DMS 273 (cell line): ENCODE measurements at regions not wholly inside any gene's neighbourhood (a gene's known extent, or its start where the extent isn't known, plus 50 kb on each side); places are given as distances from the start of the nearest gene placed in this dataset.

ENCODE experiments used
- DNase-seq: peaks from one replicate; lab custom pipeline; 2025; ENCODE audit not compliant: unreplicated experiment; lab: John Stamatoyannopoulos, UW

- no peak for DNase-seq
Measured at GRCh38 chr13:29908416-29909080, 58.1 kb upstream of the UBL3 start.

GRCh38 chr13:29907670-29908069 is 57.3 kb upstream of the UBL3 start:
- no peak for DNase-seq

DNA sequence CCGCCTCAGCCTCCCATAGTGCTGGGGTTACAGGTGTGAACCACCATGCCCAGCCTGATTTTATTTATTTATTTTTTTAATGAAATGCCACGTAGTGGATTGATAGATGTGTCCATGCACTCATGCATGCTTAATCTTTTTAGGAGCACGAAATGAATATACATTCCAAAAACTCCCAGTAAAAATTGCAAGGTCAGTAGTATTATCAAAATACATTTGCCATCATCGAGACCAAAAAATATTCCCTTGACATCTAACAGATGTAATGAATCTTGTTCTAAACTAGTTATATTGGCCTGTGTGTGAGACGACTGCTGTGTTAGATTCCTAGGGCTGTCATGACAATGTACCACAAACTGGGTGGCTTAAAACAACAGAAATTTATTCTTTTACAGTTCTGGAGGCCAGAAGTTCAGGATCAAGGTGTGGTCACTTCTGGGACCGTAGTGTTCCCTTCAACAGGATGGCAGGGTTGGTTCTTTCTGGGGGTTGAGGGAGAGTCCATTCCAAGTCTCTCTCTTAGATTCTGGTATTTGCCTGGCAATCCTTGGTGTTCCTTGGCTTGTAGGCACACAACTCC is 56.1 kb upstream of the UBL3 start:
- DNase-seq: no peak

GRCh38 chr13:29905845-29906244 is 55.4 kb upstream of the UBL3 start:
- DNase-seq: no peak

- no peak for DNase-seq
Measured at GRCh38 chr13:29903996-29904395, 53.6 kb upstream of the UBL3 start.

DNA sequence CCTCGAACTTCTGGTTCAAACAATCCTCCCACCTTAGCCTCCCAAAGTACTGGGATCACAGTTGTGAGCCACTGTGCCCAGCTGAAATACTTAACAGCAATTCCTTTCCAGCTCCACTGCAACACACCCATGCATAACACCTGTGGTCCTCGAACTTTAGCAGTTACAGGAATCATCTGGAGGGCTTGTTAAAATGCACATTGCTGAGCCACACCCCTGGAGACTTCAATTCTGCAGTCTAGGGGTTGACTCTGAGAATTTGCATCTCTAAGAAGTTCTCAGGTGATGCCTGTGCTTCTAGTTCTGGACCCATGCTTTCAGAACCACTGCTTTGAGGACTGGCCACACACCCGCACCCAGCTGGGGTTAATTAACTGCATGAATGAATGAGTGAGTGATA is 53.1 kb upstream of the UBL3 start:
- DNase-seq: no peak

- DNase-seq: no peak
Measured at GRCh38 chr13:29902632-29903305, 52.4 kb upstream of the UBL3 start.

DNA sequence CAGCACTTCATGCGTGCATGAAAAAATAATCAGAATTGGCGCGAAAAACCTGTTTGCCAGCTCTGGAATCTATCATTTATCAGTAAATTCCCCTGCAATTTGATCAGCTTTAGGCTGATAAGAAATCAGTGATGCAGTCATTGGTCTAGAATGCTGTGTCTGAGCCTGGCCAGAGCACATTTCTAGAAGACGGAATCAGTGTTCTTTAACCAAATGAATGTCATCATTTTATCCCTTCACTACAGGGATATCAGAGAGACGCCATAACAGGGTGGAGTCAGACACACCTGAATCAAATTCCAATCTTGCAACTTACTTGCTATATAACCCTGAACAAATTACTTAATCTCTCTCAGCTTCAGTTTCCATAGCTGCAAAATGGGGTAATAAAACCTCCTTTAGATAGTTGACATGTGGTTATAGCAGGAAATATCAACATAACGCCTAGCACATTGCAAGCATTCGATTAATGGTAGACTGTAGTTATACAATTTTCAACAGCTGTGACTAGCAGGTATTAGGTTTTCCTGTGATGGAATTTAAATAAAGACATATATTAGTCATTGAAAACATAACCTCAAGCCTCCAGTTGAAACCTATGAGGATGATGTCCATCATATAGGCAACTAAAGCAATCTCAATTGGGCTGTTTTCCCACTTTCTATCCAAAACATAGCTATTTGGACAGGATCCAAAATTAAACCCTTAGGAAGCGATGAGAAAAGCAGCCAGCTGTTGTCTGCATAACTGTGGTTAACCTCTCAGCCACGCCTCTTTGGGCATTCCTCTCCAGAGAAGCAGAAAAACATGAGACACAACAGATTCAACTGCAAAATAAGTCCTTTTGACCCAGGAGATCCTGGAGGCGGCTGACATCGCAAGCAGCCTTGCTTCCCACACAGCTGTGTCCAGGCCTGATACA is 51.6 kb upstream of the UBL3 start:
- DNase-seq: peak; percentile 78
